ENCODE measurements at regions not wholly inside any gene's neighbourhood (a gene's known extent, or its start where the extent isn't known, plus 50 kb on each side); places are given as distances from the start of the nearest gene placed in this dataset.

DNA sequence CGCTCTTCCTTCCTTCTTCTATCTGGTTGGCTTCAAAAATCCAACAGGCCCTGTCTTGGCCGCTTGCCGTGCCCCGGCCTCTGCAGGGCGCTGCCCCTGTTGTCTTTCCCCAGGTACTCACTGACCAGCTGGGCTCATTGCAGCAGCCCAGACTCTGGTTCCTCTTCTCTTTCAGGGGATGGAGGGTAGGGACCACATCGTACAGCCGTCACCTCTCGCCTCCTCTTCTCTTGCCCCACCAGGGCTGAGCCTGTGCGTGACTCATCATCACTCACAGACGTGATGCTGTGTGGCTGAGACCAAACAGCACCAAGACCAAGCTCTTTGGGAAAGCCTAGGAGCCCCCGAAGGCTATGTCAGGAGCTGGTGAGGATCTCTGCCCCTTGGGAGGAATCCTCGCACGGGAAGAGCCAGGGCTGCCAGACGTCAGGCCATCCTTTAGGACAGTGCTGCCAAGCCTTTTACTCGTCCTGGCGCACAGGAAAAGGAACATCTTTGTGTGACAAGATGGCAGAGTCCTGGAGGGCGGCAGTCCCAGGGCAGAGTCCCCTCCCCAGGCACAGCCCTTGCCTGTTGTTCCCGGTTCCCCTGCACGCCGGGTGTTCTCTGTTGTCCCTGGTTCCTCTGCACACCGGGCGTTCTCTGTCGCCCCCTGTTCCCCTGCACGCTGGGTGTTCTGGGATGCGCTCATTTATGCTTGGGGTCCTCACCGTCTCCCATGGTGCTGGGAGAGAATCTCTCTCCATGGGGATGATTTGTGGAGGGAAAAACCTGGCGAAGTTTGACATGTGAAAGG lies 188.5 kb upstream of the SHH start:
- no peak for DNase-seq (ENCODE audit: low spot score)
- TF ChIP-seq CTCF (IDR thresholded peaks at IDR 0.05; ENCODE audit: extremely low read depth, missing control alignments) = no peak

DNA sequence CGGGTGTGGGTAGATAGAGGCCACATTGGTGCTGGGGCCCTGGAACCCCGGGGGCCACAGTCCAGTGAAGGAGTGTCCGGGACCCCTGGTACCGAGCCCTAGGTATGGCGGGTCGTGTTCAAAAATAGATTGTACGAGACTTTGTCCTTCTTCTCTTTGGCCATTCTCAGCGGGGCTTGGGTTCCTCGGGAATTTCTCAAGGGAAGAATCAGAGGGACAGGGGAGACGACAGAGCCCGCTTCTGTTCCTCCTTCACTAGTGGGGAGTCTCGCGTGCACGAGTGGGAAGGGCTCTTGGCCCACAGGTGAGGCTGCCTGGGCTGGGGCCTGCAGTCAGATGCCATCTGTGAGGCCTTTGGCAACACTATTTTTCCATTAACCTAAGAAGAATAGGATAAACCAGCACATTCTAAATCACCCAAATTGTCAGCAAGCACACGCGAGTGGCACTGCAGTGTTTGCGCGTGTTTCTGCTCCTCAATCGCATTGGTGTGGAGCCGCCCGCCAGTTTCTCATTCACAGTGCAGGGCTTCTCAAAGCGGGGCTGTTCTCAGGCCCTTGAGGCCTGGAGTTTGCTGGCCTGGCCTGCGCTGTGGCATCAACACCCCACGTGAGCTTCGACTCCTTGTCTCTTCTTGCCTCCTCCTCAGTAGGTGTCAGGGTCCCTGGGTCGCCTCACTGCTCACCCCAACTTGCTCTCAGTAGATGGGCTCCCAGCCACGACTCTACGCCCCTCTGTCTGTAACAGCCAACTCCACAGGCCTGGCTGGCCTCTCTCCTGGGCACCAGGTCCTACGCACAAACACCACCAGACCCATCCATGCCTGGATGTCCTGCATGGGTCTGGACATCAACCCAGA lies 187.6 kb upstream of the SHH start:
- DNase-seq (ENCODE audit: low spot score) = no peak
- TF ChIP-seq CTCF (IDR thresholded peaks at IDR 0.05; ENCODE audit: extremely low read depth, missing control alignments) = no peak

DNA sequence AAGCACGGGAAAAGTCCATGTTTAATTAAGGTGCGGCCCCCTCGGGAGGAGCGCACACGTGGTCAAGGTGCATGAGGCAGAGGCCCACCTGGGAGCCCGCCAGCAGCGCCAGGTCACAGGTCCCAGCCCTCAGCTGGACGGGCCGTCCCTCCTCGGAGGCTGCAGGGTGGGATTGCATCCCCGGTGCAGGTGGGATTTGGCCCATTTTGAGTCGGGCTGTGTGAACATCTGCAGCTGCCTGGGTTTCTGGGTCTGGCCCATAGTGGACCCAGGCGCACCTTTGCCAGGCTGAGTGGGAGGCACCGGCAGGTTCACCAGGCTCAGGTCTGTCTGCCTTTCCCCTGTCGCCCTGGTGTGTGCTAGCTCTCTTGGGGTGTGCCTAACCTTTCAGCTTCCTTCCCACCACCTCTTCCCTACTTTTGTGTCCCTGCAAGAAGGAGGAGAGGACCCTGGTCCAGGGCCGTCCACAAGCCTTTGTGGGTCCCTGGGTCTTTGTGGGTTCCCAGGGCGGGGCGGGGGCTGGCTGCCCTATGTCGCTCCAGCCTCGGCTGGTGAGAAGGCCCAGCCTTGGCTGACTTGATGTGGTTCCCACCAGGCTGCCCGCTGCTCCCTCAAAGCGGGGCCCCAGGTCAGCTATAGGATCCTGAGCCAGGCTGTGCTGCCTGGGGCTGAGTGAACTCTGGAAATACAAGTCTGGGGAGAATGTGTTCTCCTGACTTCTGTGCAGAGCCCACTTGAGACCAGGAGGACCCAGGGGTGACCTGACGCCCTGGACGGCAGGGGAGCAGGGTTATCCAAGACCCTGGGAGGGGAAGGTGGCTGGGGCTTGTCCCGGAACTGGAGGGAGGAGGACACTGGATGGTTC lies 186.7 kb upstream of the SHH start:
- DNase-seq (ENCODE audit: low spot score) = no peak
- TF ChIP-seq CTCF (IDR thresholded peaks at IDR 0.05; ENCODE audit: extremely low read depth, missing control alignments) = no peak

DNA sequence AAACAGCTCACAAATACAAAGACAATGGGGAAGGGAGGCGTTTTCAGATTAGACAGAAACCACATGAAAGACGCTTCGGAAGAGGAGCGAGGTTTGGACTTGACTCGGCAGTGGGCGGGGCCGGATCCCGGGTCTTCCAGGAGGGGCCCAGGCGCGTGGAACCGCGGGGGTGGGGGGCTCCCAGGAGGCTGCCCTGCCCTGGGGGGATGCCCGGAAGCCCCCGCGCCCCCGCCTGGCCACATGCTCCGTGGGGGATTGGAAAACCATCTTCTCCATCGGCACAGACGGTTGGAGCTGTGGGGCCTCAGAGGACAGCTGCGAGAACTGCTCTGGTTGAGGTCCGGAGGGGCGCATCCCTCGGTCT lies 186.0 kb upstream of the SHH start:
- TF ChIP-seq CTCF (IDR thresholded peaks at IDR 0.05; ENCODE audit: extremely low read depth, missing control alignments) = no peak
- no peak for DNase-seq (ENCODE audit: low spot score)

GRCh38 chr7:155997431-155998327 lies 185.4 kb upstream of the SHH start:
- no peak for DNase-seq (ENCODE audit: low spot score)

More at GRCh38 chr7:155997431-155998327, 185.4 kb upstream of the SHH start:
- no peak for TF ChIP-seq CTCF (IDR thresholded peaks at IDR 0.05; ENCODE audit: extremely low read depth, missing control alignments)
